ENCODE measurements at regions not wholly inside any gene's neighbourhood (a gene's known extent, or its start where the extent isn't known, plus 50 kb on each side); places are given as distances from the start of the nearest gene placed in this dataset.

GRCh38 chr12:127504874-127505273 lies 762.1 kb upstream of the TMEM132C start:
- no peak for DNase-seq (ENCODE audit: low read depth)

- DNase-seq (ENCODE audit: low read depth): no peak
These were observed 759.6 kb upstream of the TMEM132C start for GRCh38 chr12:127507341-127507740.

- DNase-seq (ENCODE audit: low read depth): no peak
These were observed 757.7 kb upstream of the TMEM132C start for GRCh38 chr12:127509066-127509778.

- no peak for DNase-seq (ENCODE audit: low read depth)
These were observed 751.0 kb upstream of the TMEM132C start for GRCh38 chr12:127515941-127516340.

- DNase-seq (ENCODE audit: low read depth): no peak
These were observed 750.5 kb upstream of the TMEM132C start for GRCh38 chr12:127516467-127516866.

- no peak for DNase-seq (ENCODE audit: low read depth)
These were observed 747.2 kb upstream of the TMEM132C start for GRCh38 chr12:127519779-127520178.

- no peak for DNase-seq (ENCODE audit: low read depth)
These were observed 740.0 kb upstream of the TMEM132C start for GRCh38 chr12:127526925-127527324.

- no peak for DNase-seq (ENCODE audit: low read depth)
These were observed 738.4 kb upstream of the TMEM132C start for GRCh38 chr12:127528551-127528950.

- DNase-seq (ENCODE audit: low read depth): no peak
These were observed 735.4 kb upstream of the TMEM132C start for GRCh38 chr12:127531542-127531941.

- DNase-seq (ENCODE audit: low read depth): no peak
These were observed 733.6 kb upstream of the TMEM132C start for GRCh38 chr12:127533353-127533752.

GRCh38 chr12:127536833-127537428 lies 730.0 kb upstream of the TMEM132C start:
- DNase-seq (ENCODE audit: low read depth): no peak

GRCh38 chr12:127538316-127538715 lies 728.7 kb upstream of the TMEM132C start:
- DNase-seq (ENCODE audit: low read depth): no peak

GRCh38 chr12:127539226-127539858 lies 727.6 kb upstream of the TMEM132C start:
- no peak for DNase-seq (ENCODE audit: low read depth)

- DNase-seq (ENCODE audit: low read depth): no peak
These were observed 724.6 kb upstream of the TMEM132C start for GRCh38 chr12:127542391-127542790.

GRCh38 chr12:127542931-127543330 lies 724.0 kb upstream of the TMEM132C start:
- DNase-seq (ENCODE audit: low read depth): no peak

- DNase-seq (ENCODE audit: low read depth): no peak
These were observed 720.1 kb upstream of the TMEM132C start for GRCh38 chr12:127546721-127547505.

- no peak for DNase-seq (ENCODE audit: low read depth)
These were observed 718.8 kb upstream of the TMEM132C start for GRCh38 chr12:127548123-127548553.

GRCh38 chr12:127550271-127550670 lies 716.7 kb upstream of the TMEM132C start:
- DNase-seq (ENCODE audit: low read depth): no peak

GRCh38 chr12:127552838-127553237 lies 714.1 kb upstream of the TMEM132C start:
- DNase-seq (ENCODE audit: low read depth): no peak

- no peak for DNase-seq (ENCODE audit: low read depth)
These were observed 711.9 kb upstream of the TMEM132C start for GRCh38 chr12:127555071-127555470.

- DNase-seq (ENCODE audit: low read depth): no peak
These were observed 710.6 kb upstream of the TMEM132C start for GRCh38 chr12:127556231-127556886.

- DNase-seq (ENCODE audit: low read depth): no peak
These were observed 708.6 kb upstream of the TMEM132C start for GRCh38 chr12:127558361-127558760.
